GM18499 (cell line): ENCODE measurements at regions not wholly inside any gene's neighbourhood (a gene's known extent, or its start where the extent isn't known, plus 50 kb on each side); places are given as distances from the start of the nearest gene placed in this dataset.
"Not testable (repeated sequence)": the region's sequence is repeated elsewhere in the genome, so short reads cannot be mapped to it uniquely, and the experiment has no call there.

Experiments
- ATAC-seq: cut with Tn5 transposase; IDR thresholded peaks from one replicate; pipeline ENCODE4 v1.9.1; 2021; ENCODE audit warnings: moderate number of reproducible peaks; ENCODE audit not compliant: insufficient read depth, unreplicated experiment

- ATAC-seq, result not testable (repeated sequence)
These were observed 133.1 kb downstream of the CENPC start for GRCh38 chr4:67412153-67412712.

DNA sequence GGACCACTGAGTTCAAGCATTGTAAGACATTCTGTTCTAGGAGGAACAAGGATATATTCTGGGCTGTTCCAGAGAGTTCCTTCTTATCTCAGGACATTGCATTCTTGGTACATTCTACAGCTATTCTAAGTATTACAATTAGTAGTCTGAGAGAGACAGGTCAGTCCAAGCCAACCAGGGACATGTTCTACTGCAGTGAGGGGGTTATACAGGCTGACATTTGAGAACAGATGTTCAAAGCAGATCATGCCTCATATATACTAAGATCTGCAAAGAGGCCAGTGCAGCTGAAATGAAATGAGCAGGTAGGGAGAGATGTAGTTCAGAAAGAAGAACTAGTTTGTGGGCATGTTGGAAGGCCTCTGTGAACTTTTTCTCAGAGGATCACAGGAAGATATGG, 142.0 kb downstream of the CENPC start:
- no peak for ATAC-seq

GRCh38 chr4:67401902-67402301, 143.4 kb downstream of the CENPC start:
- no peak for ATAC-seq

- no peak for ATAC-seq
These were observed 147.4 kb downstream of the CENPC start for GRCh38 chr4:67397931-67398330.

DNA sequence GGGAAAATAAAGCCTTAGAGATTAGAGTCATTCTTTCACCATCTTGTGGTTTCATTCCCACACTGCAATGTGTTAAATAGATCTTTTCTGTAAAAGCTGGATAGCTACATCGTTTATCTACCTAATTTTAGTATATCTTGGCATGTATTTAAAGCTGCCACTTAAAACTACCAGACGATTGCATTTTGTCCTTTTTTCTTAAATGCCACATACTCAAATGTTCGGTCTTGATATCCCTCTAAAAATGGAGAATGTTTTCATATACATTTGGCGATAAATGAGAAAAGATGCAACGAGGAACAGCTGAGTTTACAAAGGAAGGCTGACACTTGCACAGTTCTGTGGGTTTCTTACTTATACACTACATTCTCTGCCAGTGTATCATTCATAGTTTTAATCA, 148.3 kb downstream of the CENPC start:
- no peak for ATAC-seq

GRCh38 chr4:67396008-67396407, 149.3 kb downstream of the CENPC start:
- ATAC-seq, result no peak

- no peak for ATAC-seq
These were observed 150.4 kb downstream of the CENPC start for GRCh38 chr4:67394879-67395278.

DNA sequence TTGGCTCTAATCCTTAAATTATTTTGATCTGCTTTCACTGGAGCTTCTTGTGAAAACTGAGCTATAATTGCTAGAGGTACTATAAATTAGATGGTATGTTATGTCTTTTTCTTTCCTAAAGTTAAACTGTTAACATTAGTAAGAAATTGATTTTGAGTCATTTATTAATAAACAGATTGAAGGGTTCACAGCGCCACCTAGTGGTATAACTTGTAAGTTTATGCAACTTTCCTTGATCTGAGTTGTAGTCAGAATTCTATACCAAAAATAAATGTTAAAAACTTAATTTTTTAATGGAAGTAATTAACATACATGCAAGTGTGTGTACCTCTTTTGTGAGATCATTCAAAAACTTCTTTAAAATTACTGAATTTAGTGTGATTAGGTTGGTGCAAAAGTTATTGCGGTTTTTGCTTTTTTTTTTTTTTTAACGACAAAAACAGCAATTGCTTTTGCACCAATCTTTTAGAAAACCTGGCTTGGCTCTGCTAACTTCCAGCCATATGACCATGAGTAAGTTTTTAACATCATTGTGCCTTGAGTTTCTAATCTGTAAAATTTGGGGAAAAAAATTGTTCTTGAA, 151.5 kb downstream of the CENPC start:
- ATAC-seq, result no peak

- no peak for ATAC-seq
These were observed 152.3 kb downstream of the CENPC start for GRCh38 chr4:67393007-67393406.

GRCh38 chr4:67381406-67381804, 163.9 kb downstream of the CENPC start:
- not testable (repeated sequence) for ATAC-seq

GRCh38 chr4:67380702-67381405, 164.4 kb downstream of the CENPC start:
- ATAC-seq, result not testable (repeated sequence)

- ATAC-seq, result no peak
These were observed 165.1 kb downstream of the CENPC start for GRCh38 chr4:67380154-67380553.

- ATAC-seq, result no peak
These were observed 170.0 kb downstream of the CENPC start for GRCh38 chr4:67375291-67375690.

DNA sequence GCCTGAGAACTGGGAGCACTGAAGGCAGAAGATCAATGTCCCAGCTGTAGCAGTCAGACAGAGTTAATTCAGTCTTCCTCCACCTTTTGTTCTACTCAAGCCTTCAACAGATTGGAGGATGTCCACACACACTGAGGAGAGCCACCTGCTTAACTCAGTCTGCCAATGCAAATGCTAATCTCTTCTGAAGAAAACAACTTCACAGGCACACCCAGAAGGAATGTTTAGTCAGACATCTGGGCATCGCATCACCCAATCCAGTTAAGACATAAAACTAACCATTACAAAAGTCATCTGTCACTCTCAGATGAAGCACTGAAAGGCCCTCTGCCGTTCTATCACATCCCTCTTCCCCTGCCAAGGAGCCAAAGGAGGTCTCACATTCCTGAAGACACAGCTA, 173.7 kb downstream of the CENPC start:
- no peak for ATAC-seq

- ATAC-seq, result no peak
These were observed 178.9 kb downstream of the CENPC start for GRCh38 chr4:67366311-67366861.

GRCh38 chr4:67365661-67366245, 179.6 kb downstream of the CENPC start:
- no peak for ATAC-seq

GRCh38 chr4:67355806-67356205, 189.5 kb downstream of the CENPC start:
- no peak for ATAC-seq

DNA sequence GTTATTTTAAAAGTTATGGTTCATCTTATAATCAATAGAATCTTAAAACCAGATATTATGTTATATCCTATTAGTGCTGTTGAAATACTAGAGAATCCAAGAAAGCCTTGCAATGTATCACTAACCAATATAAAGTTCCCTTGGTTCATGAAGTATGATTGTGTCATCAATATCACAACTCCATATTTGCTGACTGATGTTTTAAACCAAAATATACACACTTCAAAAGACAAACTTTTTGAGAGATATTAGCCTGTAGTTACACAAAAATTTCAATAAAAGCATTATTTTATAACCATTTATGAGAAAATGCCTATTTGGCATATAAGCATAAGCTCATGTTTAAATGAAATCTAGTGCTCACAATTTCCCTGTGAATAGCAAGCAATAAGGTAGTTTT, 198.6 kb downstream of the CENPC start:
- ATAC-seq, result no peak

DNA sequence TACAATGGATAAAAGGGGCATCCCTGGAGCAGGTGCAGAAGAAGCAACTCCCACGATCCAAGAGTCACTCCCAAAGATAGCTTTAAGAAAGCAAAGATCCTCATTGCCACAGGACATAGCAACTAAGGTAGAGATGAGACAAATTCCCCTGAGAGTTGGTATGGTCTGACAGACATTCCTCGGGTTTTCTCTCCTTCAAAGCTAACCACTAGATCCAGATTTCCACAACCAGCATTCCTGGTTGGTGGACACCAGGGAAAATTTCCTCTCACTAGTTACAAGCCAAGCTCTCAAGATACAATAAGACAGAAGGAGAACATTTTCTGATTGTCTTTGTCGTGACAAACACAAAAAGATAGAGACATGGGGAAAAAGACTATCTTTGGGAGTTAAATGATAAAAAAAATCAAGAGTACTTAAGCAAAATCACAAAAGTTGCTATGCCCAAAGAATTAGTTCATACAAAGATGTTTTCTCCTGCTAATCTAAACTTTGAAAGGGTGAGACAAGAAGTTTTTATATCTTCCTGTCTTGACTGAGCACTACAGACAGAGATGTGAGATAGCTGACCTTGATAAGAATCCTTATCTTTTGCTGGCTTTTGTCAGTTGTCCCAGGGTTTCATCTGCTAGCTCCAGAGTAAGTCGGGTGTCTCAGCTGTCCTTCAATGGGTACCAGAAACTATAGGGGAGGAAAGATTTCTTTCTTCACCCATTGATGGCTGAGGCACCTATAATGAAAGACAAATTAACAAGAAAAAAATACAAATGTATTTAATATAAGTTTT, 200.5 kb downstream of the CENPC start:
- ATAC-seq, result no peak

- no peak for ATAC-seq
These were observed 202.1 kb downstream of the CENPC start for GRCh38 chr4:67343199-67343598.
